ENCODE measurements at regions not wholly inside any gene's neighbourhood (a gene's known extent, or its start where the extent isn't known, plus 50 kb on each side); places are given as distances from the start of the nearest gene placed in this dataset.
"Not testable (repeated sequence)": the region's sequence is repeated elsewhere in the genome, so short reads cannot be mapped to it uniquely, and the experiment has no call there.

GRCh38 chr5:177892357-177892665 is 103.7 kb downstream of the PROP1 start:
- not testable (repeated sequence) for TF ChIP-seq ZFP3 (CRISPR knock-in tag; IDR thresholded peaks at IDR 0.05); RARB (CRISPR knock-in tag; IDR thresholded peaks at IDR 0.05); ZFP30 (CRISPR knock-in tag; IDR thresholded peaks at IDR 0.05); ZNF8 (CRISPR knock-in tag; IDR thresholded peaks at IDR 0.05); OSR1 (CRISPR knock-in tag; IDR thresholded peaks at IDR 0.05); SNAI2 (CRISPR knock-in tag; IDR thresholded peaks at IDR 0.05); ARNTL (CRISPR knock-in tag; IDR thresholded peaks at IDR 0.05; ENCODE audit: borderline replicate concordance, low read depth); CREB5 (CRISPR knock-in tag; IDR thresholded peaks at IDR 0.05; ENCODE audit: low read depth); POU6F1 (CRISPR knock-in tag; IDR thresholded peaks at IDR 0.05; ENCODE audit: borderline replicate concordance, low read depth); PATZ1 (CRISPR knock-in tag; IDR thresholded peaks at IDR 0.05; ENCODE audit: borderline replicate concordance); BACH2 (CRISPR knock-in tag; IDR thresholded peaks at IDR 0.05; ENCODE audit: borderline replicate concordance)
